ENCODE measurements at regions not wholly inside any gene's neighbourhood (a gene's known extent, or its start where the extent isn't known, plus 50 kb on each side); places are given as distances from the start of the nearest gene placed in this dataset.

DNA sequence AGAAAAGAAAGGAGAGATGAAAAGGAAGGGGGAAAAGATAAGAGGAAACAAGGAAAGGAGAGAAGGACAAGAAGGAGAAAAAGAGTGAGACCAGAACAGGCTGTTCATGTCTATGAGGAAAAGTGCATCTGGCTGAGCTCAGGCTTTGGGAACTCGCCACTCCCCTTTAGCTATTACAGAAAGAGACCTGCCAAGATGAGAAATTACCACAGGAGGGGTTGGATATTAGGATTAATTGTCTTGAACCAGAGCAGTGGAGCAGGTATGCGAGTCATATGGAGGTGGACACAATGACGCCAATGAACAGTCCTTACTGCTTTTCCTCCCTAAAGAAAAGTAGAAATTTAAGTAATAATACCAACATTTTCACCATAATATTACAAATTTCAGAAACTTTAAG lies 577.0 kb upstream of the ARRDC4 start:
- peaks cover 5% of the 10 kb centered on the region for H3K27me3 Mint-ChIP-seq (ENCODE audit: low read depth)
- CTCF ChIA-PET, result no interaction called here

DNA sequence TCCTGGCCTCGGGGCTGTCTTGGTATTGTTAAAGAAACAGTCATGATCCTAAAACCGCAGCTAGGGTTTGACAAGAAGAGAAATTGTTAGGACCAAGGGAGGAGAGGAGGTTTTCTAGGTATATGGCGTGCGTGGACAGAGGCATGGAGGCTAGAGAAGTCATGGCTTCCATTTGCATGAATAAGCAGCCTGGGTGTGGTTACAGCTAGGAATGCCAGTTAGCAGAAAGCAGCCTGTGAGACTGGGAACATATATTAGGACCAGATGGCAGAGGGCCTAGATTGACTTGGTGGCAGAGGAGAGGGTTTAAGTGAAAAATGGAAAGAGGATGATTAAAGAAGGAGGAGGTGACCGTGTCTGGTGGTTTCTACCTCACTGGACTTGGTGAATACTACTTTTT lies 573.6 kb upstream of the ARRDC4 start:
- no peaks in the 10 kb centered on the region for H3K4me1 Mint-ChIP-seq (ENCODE audit: low read depth)
- intact Hi-C loops (cut with micrococcal nuclease), result no loop called here
- H3K36me3 Mint-ChIP-seq (ENCODE audit: low read depth), result no peaks in the 10 kb centered on the region
- H3K9me3 Mint-ChIP-seq, result peaks cover 3% of the 10 kb centered on the region
- no peak for DNase-seq
- CTCF ChIA-PET, result no interaction called here
- H3K27me3 Mint-ChIP-seq (ENCODE audit: low read depth), result peaks cover 2% of the 10 kb centered on the region
- H3K4me3 Mint-ChIP-seq, result no peak overlapping the region
- no peak overlapping the region for H3K27ac Mint-ChIP-seq

More for the DNA sequence above, 577.0 kb upstream of the ARRDC4 start:
- H3K4me1 Mint-ChIP-seq (ENCODE audit: low read depth), result no peaks in the 10 kb centered on the region
- H3K9me3 Mint-ChIP-seq, result no peaks in the 10 kb centered on the region
- H3K4me3 Mint-ChIP-seq, result no peak overlapping the region
- no peak for DNase-seq
- no peaks in the 10 kb centered on the region for H3K36me3 Mint-ChIP-seq (ENCODE audit: low read depth)
- intact Hi-C loops (cut with micrococcal nuclease), result no loop called here
- no peak overlapping the region for H3K27ac Mint-ChIP-seq

DNA sequence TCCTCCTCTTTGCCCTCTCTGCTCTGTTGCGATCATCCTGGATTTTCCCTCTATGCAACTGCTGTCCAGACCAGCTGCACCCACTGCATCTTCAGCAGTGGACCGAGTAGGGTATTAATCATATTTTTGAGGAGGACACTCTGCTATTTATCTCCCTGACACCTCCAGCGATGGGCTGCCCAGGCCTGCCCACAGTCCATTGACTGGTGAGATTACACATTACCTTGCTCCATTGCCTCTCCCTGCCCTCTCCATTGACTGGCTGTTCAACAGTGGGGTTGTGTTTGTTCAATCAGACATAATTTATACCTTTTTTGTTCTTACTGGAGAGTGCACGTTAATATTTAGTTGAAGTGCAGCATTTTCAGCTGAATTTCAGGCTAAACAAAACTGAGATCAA lies 559.3 kb upstream of the ARRDC4 start:
- CTCF ChIA-PET, result no interaction called here
- intact Hi-C loops (cut with micrococcal nuclease), result no loop called here
- Mint-ChIP-seq H3K4me3 (no peak overlapping the region), H3K27ac (no peak overlapping the region), H3K27me3 (ENCODE audit: low read depth) (peaks cover 6% of the 10 kb centered on the region), H3K4me1 (ENCODE audit: low read depth) (no peaks in the 10 kb centered on the region), H3K36me3 (ENCODE audit: low read depth) (no peaks in the 10 kb centered on the region), H3K9me3 (peaks cover 1% of the 10 kb centered on the region)
- no peak for DNase-seq

DNA sequence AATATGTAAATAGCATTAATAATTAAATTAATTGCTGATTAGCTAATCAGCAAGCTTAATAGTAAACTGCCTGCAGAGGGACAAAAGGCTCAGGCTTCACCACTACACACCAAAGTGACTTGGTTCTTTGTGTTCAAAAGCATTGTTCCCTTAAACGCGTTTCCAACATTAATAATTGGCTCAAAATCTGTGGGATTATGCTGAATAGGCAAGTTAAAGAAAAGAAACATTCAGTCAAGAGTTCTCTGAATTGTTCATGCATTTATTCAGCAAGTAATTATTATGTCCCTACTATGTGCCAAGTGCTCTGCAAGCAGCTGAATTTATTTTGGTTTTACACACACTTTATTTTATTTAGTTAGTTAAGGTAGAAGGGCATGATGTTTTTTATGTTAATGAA lies 558.5 kb upstream of the ARRDC4 start:
- CTCF ChIA-PET, result no interaction called here
- H3K36me3 Mint-ChIP-seq (ENCODE audit: low read depth), result no peaks in the 10 kb centered on the region
- H3K27ac Mint-ChIP-seq, result no peak overlapping the region
- no peaks in the 10 kb centered on the region for H3K4me1 Mint-ChIP-seq (ENCODE audit: low read depth)
- H3K27me3 Mint-ChIP-seq (ENCODE audit: low read depth), result peaks cover 6% of the 10 kb centered on the region
- no peak overlapping the region for H3K4me3 Mint-ChIP-seq
- intact Hi-C loops (cut with micrococcal nuclease), result no loop called here
- no peak for DNase-seq
- H3K9me3 Mint-ChIP-seq, result peaks cover 1% of the 10 kb centered on the region

DNA sequence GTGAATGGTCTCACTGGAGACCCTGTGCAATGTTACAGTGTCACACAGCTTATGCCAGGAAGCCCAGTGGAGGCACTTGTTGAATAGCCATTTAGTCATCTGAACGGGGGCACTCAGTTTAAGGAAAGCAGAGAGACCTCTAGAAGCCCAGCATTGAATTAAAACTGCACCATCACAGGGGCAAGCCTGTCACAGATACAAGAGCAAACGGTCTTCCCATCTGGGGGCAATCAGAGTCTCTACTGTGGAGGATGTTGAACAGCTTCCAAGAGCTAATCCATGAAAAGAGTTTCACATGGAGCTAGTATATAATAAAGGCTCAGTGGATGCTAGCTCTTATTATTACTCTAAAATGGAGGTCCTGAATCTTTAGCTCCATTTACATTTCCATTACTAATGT lies 553.7 kb upstream of the ARRDC4 start:
- no peak overlapping the region for H3K4me3 Mint-ChIP-seq
- no peak overlapping the region for H3K27ac Mint-ChIP-seq
- H3K4me1 Mint-ChIP-seq (ENCODE audit: low read depth), result no peaks in the 10 kb centered on the region
- peaks cover 6% of the 10 kb centered on the region for H3K27me3 Mint-ChIP-seq (ENCODE audit: low read depth)
- intact Hi-C loops (cut with micrococcal nuclease), result no loop called here
- CTCF ChIA-PET, result no interaction called here
- H3K36me3 Mint-ChIP-seq (ENCODE audit: low read depth), result no peaks in the 10 kb centered on the region
- no peak for DNase-seq
- H3K9me3 Mint-ChIP-seq, result no peaks in the 10 kb centered on the region

DNA sequence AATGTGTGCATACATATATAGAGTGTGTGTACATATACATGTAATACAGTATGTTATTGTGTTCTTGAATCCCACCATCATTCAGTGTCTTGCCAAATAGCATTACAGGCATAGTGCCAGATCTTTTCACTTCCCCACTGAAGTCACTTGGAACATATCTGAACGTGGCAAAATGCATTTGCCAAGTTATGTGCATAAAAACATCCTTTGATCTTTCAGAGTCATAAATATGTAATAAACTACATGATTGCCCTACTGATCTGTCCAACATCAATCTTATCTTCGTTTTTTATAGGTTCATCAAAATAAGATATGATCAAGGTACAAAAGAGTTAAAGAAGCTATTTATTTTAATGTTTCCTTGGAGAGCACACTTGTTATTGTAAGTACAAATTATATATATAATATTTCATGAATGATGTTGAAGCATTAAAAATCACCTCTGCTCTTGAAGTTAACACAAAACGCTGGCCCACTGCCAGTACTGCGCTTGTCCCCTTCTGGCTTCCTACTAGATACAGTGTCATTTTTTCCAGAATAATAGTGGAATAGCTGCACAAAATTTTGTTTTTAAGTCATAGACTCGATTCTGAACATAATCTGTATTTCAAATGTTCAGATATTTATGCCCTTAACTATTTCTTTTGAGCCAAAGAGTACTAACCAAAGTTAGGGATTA lies 549.5 kb upstream of the ARRDC4 start:
- peaks cover under 1% of the 10 kb centered on the region for H3K9me3 Mint-ChIP-seq
- no peak for DNase-seq
- no peak overlapping the region for H3K27ac Mint-ChIP-seq
- H3K4me1 Mint-ChIP-seq (ENCODE audit: low read depth), result no peaks in the 10 kb centered on the region
- H3K36me3 Mint-ChIP-seq (ENCODE audit: low read depth), result no peaks in the 10 kb centered on the region
- H3K27me3 Mint-ChIP-seq (ENCODE audit: low read depth), result no peaks in the 10 kb centered on the region
- CTCF ChIA-PET, result no interaction called here
- intact Hi-C loops (cut with micrococcal nuclease), result no loop called here
- H3K4me3 Mint-ChIP-seq, result no peak overlapping the region

DNA sequence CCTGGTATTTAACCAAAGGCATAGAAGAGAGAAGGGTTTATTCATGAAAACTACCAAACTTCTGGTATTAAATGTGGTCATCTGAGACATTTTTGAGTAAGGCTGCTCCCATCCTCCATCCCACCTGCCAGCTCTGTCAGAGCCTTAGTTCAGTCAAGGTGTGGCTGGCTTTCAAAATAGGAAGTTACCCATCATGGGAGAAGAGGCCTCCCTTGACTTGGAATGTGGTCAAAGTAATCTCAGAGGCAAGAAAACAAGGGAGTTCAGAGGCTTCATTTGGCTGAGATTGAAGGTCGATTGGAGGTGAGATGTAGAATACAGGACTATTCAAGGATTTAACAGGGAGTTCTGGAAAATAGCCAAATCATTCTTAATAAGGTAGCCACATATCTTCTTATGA lies 540.4 kb upstream of the ARRDC4 start:
- Mint-ChIP-seq H3K27ac (no peak overlapping the region), H3K36me3 (ENCODE audit: low read depth) (no peaks in the 10 kb centered on the region), H3K9me3 (peaks cover 8% of the 10 kb centered on the region), H3K27me3 (ENCODE audit: low read depth) (no peaks in the 10 kb centered on the region), H3K4me1 (ENCODE audit: low read depth) (no peaks in the 10 kb centered on the region), H3K4me3 (no peak overlapping the region)
- CTCF ChIA-PET, result no interaction called here
- no peak for DNase-seq
- intact Hi-C loops (cut with micrococcal nuclease), result no loop called here

DNA sequence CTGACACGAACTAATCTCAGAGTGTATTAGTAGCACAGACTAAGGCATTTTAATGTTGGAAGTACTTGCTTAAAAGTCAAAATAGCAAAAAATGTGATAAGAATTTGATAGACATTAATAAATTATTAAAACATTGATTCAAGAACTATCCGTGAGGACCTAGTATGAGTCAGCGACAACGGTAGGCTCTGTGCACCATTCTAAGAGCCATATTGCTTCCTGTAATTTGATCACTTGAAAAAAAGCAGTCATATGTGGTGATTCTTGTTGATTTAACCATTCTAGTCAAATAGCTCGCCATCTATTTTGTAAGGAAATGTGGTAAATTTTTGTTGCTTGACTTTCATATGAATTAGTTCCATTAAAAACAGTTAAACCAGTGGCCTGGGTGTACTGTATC lies 534.9 kb upstream of the ARRDC4 start:
- H3K27me3 Mint-ChIP-seq (ENCODE audit: low read depth), result no peaks in the 10 kb centered on the region
- DNase-seq, result no peak
- no peaks in the 10 kb centered on the region for H3K4me1 Mint-ChIP-seq (ENCODE audit: low read depth)
- H3K27ac Mint-ChIP-seq, result no peak overlapping the region
- intact Hi-C loops (cut with micrococcal nuclease), result no loop called here
- no peaks in the 10 kb centered on the region for H3K36me3 Mint-ChIP-seq (ENCODE audit: low read depth)
- CTCF ChIA-PET, result no interaction called here
- H3K4me3 Mint-ChIP-seq, result no peak overlapping the region
- peaks cover 2% of the 10 kb centered on the region for H3K9me3 Mint-ChIP-seq

DNA sequence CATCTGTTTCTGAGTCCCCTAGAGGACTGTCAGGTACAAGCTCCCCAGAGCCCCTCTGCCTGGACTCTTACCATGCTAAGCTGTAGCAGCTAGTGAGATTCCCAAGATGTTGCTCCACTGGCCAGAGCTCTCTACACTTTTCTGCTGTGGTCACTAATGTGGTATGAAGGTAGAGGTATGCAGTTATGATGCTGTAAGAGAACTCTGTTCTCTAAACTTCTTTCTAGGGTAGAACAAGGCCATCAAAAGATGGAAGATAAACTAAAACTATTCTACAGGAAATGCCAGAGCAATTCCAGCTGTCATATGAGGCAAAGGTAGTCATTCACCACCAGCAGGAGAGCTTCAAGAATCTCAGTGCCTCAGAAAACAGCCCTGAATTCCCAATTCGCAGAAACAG lies 517.4 kb upstream of the ARRDC4 start:
- Mint-ChIP-seq H3K27ac (no peak overlapping the region), H3K27me3 (ENCODE audit: low read depth) (no peaks in the 10 kb centered on the region), H3K4me3 (no peak overlapping the region), H3K36me3 (ENCODE audit: low read depth) (no peaks in the 10 kb centered on the region), H3K9me3 (peaks cover 2% of the 10 kb centered on the region), H3K4me1 (ENCODE audit: low read depth) (no peaks in the 10 kb centered on the region)
- DNase-seq, result no peak
- intact Hi-C loops (cut with micrococcal nuclease), result no loop called here
- CTCF ChIA-PET, result no interaction called here

DNA sequence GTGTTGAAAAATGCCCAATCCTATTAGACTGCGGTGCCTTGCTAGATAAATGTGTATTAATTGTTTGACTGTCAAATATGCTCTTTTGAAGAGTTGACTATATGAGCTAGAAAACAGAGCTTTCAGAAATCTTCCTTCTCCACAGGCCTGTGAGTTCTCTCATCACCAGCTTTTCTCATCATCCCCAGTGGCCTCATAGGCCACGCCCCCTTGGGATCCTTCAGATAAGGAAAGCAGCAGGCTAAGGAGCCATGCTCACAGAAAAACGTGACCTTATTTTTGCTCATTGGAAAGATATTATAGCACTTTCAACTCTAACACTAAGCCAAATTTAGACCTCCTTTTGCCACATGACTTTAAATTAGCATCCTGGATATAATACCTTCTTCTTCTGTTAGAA lies 514.4 kb upstream of the ARRDC4 start:
- Mint-ChIP-seq H3K27me3 (ENCODE audit: low read depth) (no peaks in the 10 kb centered on the region), H3K4me1 (ENCODE audit: low read depth) (no peaks in the 10 kb centered on the region), H3K9me3 (no peaks in the 10 kb centered on the region), H3K27ac (no peak overlapping the region), H3K36me3 (ENCODE audit: low read depth) (no peaks in the 10 kb centered on the region), H3K4me3 (no peak overlapping the region)
- CTCF ChIA-PET, result no interaction called here
- intact Hi-C loops (cut with micrococcal nuclease), result no loop called here
- DNase-seq, result no peak

DNA sequence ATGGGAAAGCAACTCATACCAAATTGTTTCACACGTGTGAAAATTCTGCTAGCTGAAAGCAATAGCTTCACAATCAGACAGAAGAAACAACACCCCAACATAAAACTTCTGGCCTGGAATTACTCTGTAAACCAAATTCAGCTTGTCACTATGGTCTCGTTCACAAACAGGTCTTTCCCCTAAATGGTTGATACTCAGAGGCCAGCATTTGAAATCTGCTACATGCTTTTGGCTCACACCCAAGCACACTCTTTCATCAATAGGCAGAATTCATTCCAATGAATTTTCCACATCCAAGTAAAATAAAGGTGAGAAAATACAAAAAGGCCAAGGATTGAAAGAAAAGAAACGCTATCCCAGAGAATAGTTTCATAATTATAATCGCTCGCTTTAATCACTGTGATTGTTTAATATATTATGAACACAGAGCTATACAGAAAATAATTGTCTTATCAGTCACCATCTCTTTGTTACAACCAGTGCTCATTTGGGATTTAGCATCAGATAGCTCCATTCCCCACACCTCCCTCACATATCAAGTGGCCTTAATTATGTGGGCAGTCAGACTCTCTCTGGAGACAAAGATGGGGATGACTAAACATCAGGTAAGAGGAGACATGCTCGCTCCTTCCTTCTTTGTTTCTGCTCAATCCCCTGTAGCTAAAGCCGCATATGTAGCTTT lies 503.8 kb upstream of the ARRDC4 start:
- Mint-ChIP-seq H3K4me3 (no peak overlapping the region), H3K27me3 (ENCODE audit: low read depth) (no peaks in the 10 kb centered on the region), H3K4me1 (ENCODE audit: low read depth) (no peaks in the 10 kb centered on the region), H3K27ac (no peak overlapping the region), H3K36me3 (ENCODE audit: low read depth) (no peaks in the 10 kb centered on the region), H3K9me3 (no peaks in the 10 kb centered on the region)
- intact Hi-C loops (cut with micrococcal nuclease), result no loop called here
- CTCF ChIA-PET, result no interaction called here
- DNase-seq, result no peak

DNA sequence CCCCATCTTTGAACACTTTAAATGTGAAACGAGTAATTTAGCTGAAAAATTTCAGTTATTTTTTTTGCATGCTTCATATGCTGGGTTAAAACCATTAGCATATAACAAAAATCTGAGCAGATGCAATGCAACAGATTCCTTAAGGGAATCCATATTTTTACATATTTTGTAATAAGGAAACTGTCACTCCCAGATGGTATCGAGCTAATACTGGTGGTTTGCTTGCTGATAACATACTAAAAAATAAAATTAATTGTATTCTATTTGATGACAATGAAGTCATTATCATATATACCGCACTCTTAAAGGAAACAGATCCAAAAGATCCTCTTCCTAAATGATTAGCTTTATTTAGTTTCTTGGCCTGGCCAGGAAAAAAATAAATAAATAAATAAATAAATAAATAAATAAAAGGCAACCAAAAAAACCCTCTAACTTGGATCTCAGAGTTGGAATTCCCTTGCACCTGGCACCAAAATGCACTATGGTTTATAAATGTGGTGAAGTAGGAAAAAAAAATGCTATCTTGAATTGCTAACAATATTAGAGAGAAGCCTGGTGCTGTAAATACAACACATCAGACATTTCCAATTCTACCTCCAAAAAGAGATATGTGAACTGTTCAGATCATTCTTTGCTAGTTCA lies 503.2 kb upstream of the ARRDC4 start:
- Mint-ChIP-seq H3K9me3 (no peaks in the 10 kb centered on the region), H3K27me3 (ENCODE audit: low read depth) (no peaks in the 10 kb centered on the region), H3K4me1 (ENCODE audit: low read depth) (no peaks in the 10 kb centered on the region), H3K4me3 (no peak overlapping the region), H3K27ac (no peak overlapping the region), H3K36me3 (ENCODE audit: low read depth) (no peaks in the 10 kb centered on the region)
- intact Hi-C loops (cut with micrococcal nuclease), result no loop called here
- CTCF ChIA-PET, result interaction anchor here (0.6 kb wide), 1 partner anchor 1560 kb away, joined by 3 read pairs; no protein-coding TSS in a partner anchor
- no peak for DNase-seq

DNA sequence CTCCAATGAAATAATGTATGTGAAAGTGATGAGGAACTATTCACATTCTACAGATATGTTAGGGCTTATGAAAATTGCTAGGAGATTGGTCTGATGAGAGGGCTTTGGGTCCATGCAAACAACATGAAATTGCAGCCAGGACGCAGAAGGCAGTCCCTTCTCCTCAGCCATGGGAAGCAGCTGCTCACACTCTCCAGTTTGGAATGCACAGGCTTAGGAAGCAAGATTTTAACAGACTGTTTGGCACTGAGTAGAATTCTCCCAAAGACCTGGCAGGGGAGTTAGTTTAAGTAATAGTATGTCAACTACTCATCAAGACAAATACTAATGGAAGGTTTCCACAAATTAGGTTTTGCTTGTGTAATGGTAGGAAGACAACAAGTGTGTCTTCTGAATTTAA lies 500.7 kb upstream of the ARRDC4 start:
- Mint-ChIP-seq H3K4me1 (ENCODE audit: low read depth) (no peaks in the 10 kb centered on the region), H3K27ac (no peak overlapping the region), H3K27me3 (ENCODE audit: low read depth) (no peaks in the 10 kb centered on the region), H3K36me3 (ENCODE audit: low read depth) (no peaks in the 10 kb centered on the region), H3K9me3 (no peaks in the 10 kb centered on the region), H3K4me3 (no peak overlapping the region)
- CTCF ChIA-PET, result no interaction called here
- no peak for DNase-seq
- intact Hi-C loops (cut with micrococcal nuclease), result no loop called here

All from activated naive CD4-positive, alpha-beta T cell treated with anti-CD3 and anti-CD28 coated beads for 36 hours (primary cell).